SW 1271 (cell line): ENCODE measurements at regions not wholly inside any gene's neighbourhood (a gene's known extent, or its start where the extent isn't known, plus 50 kb on each side); places are given as distances from the start of the nearest gene placed in this dataset.

Source experiments
- DNase-seq, 2 experiments: peaks; one replicate each; lab custom pipeline; 2025; lab: John Stamatoyannopoulos, UW

GRCh38 chr13:74794582-74794981, 660.4 kb upstream of the KLF12 start:
- no peak for DNase-seq

DNA sequence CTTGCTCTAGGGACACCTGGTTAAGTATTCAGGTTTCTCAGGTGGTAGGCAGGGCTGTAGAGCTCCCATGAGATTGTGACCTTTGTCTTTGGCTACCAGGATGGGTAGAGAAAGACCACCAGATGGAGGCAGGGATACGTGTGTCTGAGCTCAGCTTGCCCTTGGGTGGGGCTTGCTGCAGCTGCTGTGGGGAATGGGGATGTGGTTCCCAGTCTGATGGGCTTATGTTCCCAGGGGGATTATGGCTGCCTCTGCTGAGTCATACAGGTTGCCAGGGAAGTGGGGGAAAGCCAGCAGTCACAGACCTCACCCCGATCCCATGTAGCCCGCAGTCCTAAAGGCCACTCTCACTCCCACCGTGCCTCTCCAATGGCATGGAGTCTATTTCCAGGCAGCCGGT, 659.9 kb upstream of the KLF12 start:
- DNase-seq = no peak

GRCh38 chr13:74784959-74785358, 650.8 kb upstream of the KLF12 start:
- DNase-seq = no peak

DNA sequence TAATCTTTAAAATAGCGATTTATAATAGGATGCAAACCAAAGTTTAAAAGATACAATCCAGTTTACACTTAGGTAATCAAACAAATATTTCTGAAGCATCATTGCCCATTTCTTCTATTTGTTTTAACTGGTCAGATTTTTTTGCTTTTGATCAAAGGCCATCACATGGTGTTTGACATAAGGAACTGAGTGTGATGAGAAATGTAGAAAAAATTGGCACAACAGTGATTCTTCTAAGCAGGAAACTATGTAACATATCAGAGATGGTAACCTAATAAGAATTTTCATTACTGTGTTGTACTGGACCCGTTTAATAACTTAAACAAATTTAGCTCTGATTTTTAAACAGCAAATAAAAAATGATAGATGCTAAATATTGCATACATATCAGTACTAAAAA, 644.7 kb upstream of the KLF12 start:
- no peak for DNase-seq

DNA sequence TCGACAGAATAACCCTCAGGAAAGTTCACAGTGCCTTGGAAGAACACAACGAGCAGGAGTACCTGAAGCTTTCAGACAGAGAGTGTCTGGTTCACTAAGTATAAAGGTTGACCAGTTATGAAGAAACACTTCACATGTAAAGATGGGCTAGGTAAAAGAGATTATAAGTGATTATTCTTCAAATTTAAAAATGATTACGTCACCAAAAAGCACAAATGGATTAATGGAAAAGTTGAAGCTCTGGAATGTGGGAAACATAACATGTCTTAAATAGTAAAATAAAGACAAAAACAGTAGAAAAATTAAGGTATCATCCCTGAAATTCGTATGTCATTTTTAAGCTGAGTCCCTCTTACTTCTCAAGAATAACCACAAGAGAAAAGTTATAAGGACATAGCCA, 643.9 kb upstream of the KLF12 start:
- DNase-seq = no peak

GRCh38 chr13:74774264-74774663, 640.1 kb upstream of the KLF12 start:
- DNase-seq = no peak

DNA sequence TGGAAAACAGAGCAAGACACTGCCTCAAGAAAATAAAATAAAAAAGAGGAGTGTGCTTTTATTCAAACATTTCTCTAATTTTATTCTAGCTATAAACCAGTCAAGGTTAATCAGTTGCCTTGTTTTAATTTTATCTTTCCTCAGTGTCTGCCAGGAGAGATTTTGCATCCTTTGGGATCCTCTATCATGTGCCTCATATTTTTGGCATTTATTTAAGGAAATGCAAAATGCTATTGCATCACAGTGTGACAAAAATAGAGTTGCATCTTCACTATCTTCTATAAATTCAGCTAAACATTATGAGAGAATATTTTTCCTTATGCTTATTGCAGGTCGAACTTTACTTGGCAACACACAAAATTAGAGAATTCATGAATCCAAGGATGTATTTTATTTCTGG, 639.0 kb upstream of the KLF12 start:
- DNase-seq = no peak

GRCh38 chr13:74771964-74772363, 637.8 kb upstream of the KLF12 start:
- DNase-seq = no peak

GRCh38 chr13:74770361-74770760, 636.2 kb upstream of the KLF12 start:
- peak in 1 of 2 experiments; percentile 33 for DNase-seq

DNA sequence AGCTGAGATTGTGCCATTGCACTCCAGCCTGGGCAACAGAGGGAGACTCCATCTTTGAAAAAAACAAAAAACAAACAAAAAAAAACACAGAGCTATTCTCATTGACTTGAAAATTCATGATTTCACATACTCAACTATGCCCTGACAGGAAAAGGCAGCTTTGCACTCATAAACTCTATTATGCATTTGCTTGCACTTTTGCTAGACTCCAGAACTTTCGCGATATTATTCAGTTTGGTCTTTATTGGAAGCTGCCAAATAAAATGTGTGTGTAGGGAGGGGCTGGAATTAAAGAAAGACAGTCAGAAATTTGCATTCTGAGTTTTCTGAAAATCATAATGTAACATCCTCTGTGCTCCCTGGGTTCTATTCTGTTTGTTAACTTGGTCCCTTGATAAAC, 635.1 kb upstream of the KLF12 start:
- DNase-seq = no peak

GRCh38 chr13:74768521-74769085, 634.4 kb upstream of the KLF12 start:
- no peak for DNase-seq

DNA sequence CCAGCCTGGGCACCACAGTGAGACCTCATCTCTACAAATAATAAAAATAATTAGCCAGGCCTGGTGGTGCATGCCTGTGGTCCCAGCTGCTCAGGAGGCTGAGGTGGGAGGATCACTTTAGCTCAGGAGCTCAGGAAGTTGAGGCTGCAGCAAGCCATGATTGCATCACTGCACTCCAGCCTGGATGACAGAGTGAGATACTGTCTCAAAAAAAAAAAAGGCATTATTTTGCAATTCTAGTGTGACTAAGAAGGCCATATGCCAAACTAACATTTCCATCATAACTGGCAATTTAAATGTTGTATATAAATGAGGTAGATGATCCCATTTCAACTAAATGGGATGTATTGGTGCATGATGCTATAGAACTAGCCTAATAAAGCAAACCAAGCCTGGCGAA, 632.8 kb upstream of the KLF12 start:
- no peak for DNase-seq

GRCh38 chr13:74765955-74766354, 631.8 kb upstream of the KLF12 start:
- no peak for DNase-seq

DNA sequence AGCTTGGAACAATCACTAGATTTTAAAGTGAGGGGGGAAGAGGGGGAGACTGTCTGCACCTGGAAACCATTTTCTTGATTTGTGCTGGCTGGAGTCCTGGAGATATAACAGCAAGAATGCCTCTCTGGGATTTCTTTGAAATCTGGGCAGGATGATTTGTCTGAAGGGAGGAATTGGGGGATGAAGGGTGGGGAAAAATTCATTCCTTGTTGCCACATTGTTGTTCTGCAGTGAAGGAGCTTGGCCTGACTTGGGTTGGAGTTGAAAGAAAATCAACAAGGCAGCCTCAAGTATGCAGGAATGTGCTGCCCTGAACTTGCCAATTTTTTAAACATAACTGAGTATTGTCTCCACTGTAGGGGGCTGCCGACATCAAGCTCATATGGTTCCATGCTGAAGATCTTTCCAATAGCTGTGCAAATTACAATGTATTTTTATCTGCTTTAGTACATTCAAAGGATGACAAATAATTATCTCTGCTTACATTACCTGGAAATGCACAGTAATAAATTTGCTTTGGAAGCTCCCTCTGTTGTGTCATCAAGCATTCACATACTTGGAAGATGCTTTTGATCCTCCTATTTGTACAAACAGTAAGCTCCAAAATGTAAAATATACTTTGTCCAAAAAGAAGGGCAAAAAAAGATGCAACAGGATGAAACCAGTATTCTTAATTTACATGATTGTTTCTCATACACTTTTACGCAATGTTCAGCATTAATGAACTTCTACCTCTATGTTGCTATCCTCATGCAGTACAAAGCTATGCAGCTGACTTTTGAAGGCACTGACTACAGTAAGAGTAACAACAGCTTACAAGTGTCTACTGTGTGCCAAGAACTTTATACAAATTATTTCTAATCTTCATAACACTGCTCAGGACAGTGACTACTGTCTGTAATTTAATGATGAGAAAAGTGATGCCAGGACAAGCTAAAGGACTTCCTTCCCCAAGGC, 627.9 kb upstream of the KLF12 start:
- no peak for DNase-seq

DNA sequence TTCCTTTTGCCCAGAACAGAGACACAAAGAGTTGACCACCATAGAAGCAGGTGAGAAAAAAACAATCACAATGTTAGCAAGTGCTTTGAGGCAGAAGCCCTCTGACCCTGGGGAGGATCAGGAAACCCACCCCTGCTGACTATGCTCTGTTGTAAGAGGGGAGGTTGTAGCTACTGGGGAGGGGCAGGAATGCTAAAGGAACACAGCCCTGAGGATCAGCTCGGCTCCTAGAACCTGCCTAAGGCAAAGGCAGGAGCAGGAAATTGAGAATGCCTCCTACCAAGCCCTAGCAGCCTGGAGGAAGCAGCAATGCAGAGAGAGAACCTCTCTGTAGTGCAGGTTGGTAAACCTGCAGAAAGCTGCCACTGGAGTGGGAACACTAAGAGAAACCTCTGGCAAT, 624.0 kb upstream of the KLF12 start:
- no peak for DNase-seq

DNA sequence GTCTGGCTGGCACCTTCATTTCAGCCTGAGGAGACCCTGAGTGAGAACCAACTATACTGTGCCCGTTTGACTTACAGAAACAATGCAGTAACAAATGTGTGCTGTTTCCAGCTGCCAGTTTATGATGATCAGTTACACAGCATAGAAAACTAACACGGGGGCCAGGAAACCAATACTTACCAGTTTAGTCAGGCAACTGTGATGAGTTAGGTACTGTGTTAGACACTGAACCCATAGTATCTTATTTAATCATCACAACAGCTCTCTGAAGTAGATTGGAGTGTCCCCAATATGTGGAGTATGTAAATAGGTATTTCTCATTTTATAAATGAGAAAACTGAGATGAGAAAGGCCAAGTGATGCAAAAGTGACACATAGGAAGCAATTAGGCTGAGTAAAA, 620.9 kb upstream of the KLF12 start:
- no peak for DNase-seq

DNA sequence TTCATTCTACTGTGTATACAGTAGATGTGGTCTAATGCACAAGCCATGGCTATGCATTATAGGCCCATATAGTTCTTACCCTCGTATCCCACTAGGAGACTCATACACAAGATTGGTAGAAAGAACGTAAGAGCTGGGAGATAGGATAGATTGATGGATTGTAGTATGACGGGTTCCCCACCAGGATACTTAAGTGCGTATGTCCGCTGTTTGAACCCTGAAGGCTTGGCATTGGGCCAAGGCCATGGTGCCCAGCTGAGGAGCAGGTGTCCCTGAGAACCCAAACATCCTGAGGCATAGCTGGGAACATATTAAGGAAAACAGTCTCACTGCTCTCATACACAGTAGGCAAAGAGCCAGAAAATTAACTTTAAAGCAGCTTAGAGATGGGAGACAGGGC, 617.5 kb upstream of the KLF12 start:
- no peak for DNase-seq

DNA sequence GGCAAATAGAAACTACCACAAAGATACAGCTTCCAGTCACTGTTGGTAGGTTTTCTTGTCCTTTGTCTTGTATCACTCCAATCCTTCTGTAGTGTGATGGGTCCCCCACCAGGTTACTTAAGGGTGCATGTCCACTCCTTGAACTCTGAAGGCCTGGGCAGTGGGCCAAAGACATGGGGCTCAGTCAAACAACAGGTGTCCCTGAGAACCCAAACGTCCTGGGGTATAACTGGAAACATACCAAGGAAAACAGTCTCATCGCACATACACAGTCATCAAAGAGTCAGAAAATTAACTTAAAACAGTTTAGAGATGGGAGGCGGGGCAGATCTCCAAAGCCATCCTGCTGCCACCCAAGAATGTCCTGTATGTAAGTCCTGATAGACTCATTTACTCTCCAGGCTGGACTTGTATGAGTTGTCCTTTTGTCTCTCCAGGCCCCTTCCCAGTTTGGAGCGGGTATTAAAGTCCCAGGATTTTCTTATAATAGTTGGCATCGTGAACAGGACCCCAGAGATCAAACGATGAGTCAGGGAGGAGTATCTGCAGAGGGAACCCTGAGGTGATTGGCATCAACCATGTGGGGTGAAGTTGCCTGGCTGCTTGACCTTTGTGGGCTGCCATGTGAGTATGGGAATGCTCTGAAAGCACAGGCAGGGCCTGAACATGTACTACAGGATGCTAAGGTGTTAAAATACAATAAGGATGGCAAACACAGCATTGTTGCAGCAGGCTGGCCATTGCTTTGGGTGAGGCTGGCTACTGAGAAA, 613.2 kb upstream of the KLF12 start:
- DNase-seq = no peak

GRCh38 chr13:74743992-74744391, 609.8 kb upstream of the KLF12 start:
- no peak for DNase-seq

DNA sequence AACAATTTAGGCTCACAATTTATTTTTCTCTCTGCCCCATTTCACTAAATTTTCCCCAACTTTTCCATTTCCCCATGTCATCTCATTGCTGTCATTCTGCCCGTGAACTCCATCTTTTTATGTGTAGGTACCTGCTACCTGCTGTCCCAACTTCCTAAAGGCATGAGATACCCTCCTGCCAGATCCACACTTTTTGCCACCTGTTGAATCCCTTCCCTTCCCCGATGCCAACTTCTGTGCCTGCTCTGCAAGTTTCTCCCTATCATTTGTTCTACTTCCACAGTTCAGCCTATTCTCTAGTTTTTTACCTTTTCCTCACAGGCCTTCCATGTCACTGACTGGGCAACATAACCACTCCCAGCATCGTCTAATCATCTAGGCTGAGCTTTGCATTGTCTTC, 607.5 kb upstream of the KLF12 start:
- no peak for DNase-seq

DNA sequence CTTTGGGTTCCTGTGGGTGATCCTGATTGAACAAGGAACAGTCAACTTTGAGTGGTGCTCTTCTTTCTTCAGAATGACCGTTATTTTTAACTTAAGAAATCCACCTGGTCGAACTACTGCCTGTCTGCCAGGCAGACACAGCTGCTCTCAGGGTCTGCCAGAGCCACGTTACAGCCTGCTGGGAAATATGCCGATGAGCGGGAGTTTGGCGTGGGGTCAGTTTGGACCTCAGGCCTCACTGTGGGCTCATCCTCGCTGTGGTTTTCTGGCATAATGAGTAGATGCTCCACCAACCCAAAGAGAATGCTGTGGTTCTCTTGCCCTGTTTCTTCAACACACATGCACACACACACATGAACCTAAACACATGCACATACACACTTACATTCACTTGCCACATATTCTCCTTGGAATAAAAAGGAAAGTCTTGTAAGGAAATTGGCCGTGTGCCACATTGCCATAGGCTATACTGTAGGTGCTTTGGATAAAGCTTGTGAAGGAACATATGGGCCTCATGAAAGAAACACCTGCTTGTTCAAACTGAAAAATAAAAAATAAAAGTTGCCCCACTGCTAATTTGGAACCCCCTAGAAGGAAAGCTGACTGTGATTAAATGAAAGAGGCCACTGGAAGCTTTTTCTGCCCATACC, 598.7 kb upstream of the KLF12 start:
- DNase-seq = no peak

DNA sequence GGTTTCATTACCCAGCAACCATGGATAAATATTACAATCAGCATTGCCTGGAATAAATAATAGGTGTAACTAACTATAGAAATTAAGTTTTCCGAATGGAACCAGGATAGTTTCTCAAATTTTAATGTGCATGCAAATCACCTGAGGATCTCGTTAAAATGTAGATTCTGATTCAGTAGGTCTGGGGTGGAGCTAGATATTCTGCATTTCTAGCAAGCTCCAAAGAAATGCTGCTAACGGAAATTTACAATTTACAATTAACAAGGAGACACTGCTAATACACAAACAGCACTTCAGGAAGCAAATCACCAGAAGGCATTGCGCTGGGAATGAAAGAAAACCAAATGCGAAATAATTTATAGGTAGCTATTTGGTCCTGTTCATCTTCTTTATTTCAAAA, 597.5 kb upstream of the KLF12 start:
- no peak for DNase-seq
